Aorta (tissue), 5 donors: ENCODE measurements at regions not wholly inside any gene's neighbourhood (a gene's known extent, or its start where the extent isn't known, plus 50 kb on each side); places are given as distances from the start of the nearest gene placed in this dataset.
A peak's percentile ranks its signal among the peaks of the same experiment; 100 is the strongest.

ENCODE experiments used
- ATAC-seq: fragments of 200-7000 bp; cut with Tn5 transposase; one replicate; pipeline ENCODE4 v1.9.1; 2022; ENCODE audit warnings: moderate library complexity; ENCODE audit not compliant: low FRiP score
- DNase-seq, 2 donors: peaks; one replicate each; pipeline ENCODE4 v3.0.0-alpha.2; 2020
- H3K27ac ChIP-seq, 2 donors: one replicate each; pipeline ENCODE4 v1.5.1; 2013; ENCODE audit warnings: low read length in 2 of 2, mild to moderate bottlenecking in 2 of 2, moderate library complexity in 2 of 2, control low read depth in 1 of 2, inconsistent platforms in 1 of 2, low read depth in 1 of 2
- H3K27me3 ChIP-seq, 2 donors: one replicate each; pipeline ENCODE4 v1.6.1; 2013; ENCODE audit warnings: control low read depth in 1 of 2, low read length in 1 of 2, mild to moderate bottlenecking in 1 of 2, moderate library complexity in 1 of 2; ENCODE audit not compliant: insufficient read depth in 2 of 2, control insufficient read depth in 1 of 2
- H3K36me3 ChIP-seq, 2 donors: one replicate each; pipeline ENCODE4 v1.6.1; 2013; ENCODE audit warnings: control low read depth in 1 of 2, low read length in 1 of 2, mild to moderate bottlenecking in 1 of 2; ENCODE audit not compliant: insufficient read depth in 2 of 2, control insufficient read depth in 1 of 2
- H3K4me1 ChIP-seq, 2 donors: one replicate each; pipeline ENCODE4 v1.6.1; 2013; ENCODE audit warnings: low read length in 2 of 2, control low read depth in 1 of 2, mild to moderate bottlenecking in 1 of 2, moderate library complexity in 1 of 2; ENCODE audit not compliant: insufficient read depth in 2 of 2, control insufficient read depth in 1 of 2
- H3K4me3 ChIP-seq, 2 donors: one replicate each; pipeline ENCODE4 v1.5.1; 2013; ENCODE audit warnings: low read length in 2 of 2, control low read depth in 1 of 2, mild to moderate bottlenecking in 1 of 2
- H3K9me3 ChIP-seq: one replicate; pipeline ENCODE4 v1.6.1; 2013; ENCODE audit warnings: mild to moderate bottlenecking, low read length; ENCODE audit not compliant: control insufficient read depth
- WGBS, 2 donors: extraction: QIAGEN DNeasy Blood & Tissue Kit; methylation state at CpG; one replicate each; pipeline ENCODE4 v1.1.7; 2013; 5-methylcytosine and 5-hydroxymethylcytosine counted together
- intact Hi-C, 2 donors: fragments of 100-400 bp; cut with DNase I; formaldehyde crosslinking; loops; one replicate each; pipeline versions ENCODE4 v1.14.2 to v1.15.0; 2022
- donor health status: healthy with polysubstance abuse.
- donor health status: Bipolar disorder and iron deficiency.
- donor health status: DM: no; HTN: no; CAD: no.
- donor health status: DM: no; HTN: no; CAD: no.
- donor health status: DM: yes; HTN: yes; CAD: no.

GRCh38 chr1:58929671-58930325, 146.0 kb upstream of the JUN start:
- DNase-seq = peak in 1 of 2 donors; percentile 77
- WGBS, 2 donors = 94 to 96% methylated on average over 11 of the region's 11 CpGs
- no peak for ATAC-seq
- Histone ChIP-seq H3K27me3 (no peaks in the 10 kb centered on the region), H3K4me3 (no peak overlapping the region), H3K36me3 (no peaks in the 10 kb centered on the region), H3K9me3 (no peaks in the 10 kb centered on the region), H3K27ac (no peak overlapping the region), H3K4me1 (no peaks in the 10 kb centered on the region)
- intact Hi-C loops = no loop called here

- Histone ChIP-seq H3K4me3 (no peak overlapping the region), H3K27me3 (no peaks in the 10 kb centered on the region), H3K4me1 (no peaks in the 10 kb centered on the region), H3K27ac (no peak overlapping the region), H3K36me3 (no peaks in the 10 kb centered on the region), H3K9me3 (no peaks in the 10 kb centered on the region)
- intact Hi-C loops = no loop called here
- DNase-seq (no peak), ATAC-seq (no peak)
- WGBS, 2 donors = 71% methylated on average over 2 of the region's 2 CpGs
Observed at GRCh38 chr1:58931024-58931423, 147.2 kb upstream of the JUN start.

GRCh38 chr1:58931756-58932155, 147.9 kb upstream of the JUN start:
- WGBS, 2 donors = 89 to 91% methylated on average over 6 of the region's 6 CpGs
- DNase-seq = no peak

GRCh38 chr1:58932859-58933598, 149.2 kb upstream of the JUN start:
- peak in 1 of 2 donors; percentile 58 for DNase-seq
- Histone ChIP-seq H3K27me3 (no peaks in the 10 kb centered on the region), H3K27ac (peak overlapping the region in 1 of 2 donors; percentile 13), H3K4me1 (no peaks in the 10 kb centered on the region), H3K4me3 (no peak overlapping the region), H3K36me3 (no peaks in the 10 kb centered on the region), H3K9me3 (no peaks in the 10 kb centered on the region)
- ATAC-seq = no peak
- 45 to 57% methylated on average over 4 of the region's 4 CpGs for WGBS, 2 donors
- intact Hi-C loops = no loop called here

More at GRCh38 chr1:58931756-58932155, 147.9 kb upstream of the JUN start:
- intact Hi-C loops = no loop called here
- H3K9me3 ChIP-seq = no peaks in the 10 kb centered on the region
- H3K4me1 ChIP-seq = no peaks in the 10 kb centered on the region
- H3K27me3 ChIP-seq = no peaks in the 10 kb centered on the region
- no peak for ATAC-seq
- no peaks in the 10 kb centered on the region for H3K36me3 ChIP-seq
- H3K27ac ChIP-seq = no peak overlapping the region
- H3K4me3 ChIP-seq = no peak overlapping the region

- intact Hi-C loops = no loop called here
- 98 to 99% methylated on average over 2 of the region's 2 CpGs for WGBS, 2 donors
- ATAC-seq = no peak
- no peak overlapping the region for H3K4me3 ChIP-seq
- no peaks in the 10 kb centered on the region for H3K36me3 ChIP-seq
- no peak for DNase-seq
- H3K27me3 ChIP-seq = no peaks in the 10 kb centered on the region
- H3K9me3 ChIP-seq = no peaks in the 10 kb centered on the region
- H3K27ac ChIP-seq = no peak overlapping the region
- no peaks in the 10 kb centered on the region for H3K4me1 ChIP-seq
Observed at GRCh38 chr1:58933599-58933926, 149.7 kb upstream of the JUN start.

- 94 to 96% methylated on average over 3 of the region's 3 CpGs for WGBS, 2 donors
- intact Hi-C loops = no loop called here
Observed at GRCh38 chr1:58934706-58935105, 150.9 kb upstream of the JUN start.

GRCh38 chr1:58936973-58937372, 153.1 kb upstream of the JUN start:
- DNase-seq (no peak), ATAC-seq (no peak)
- no peaks in the 10 kb centered on the region for H3K36me3 ChIP-seq
- H3K27ac ChIP-seq = no peak overlapping the region
- H3K4me1 ChIP-seq = no peaks in the 10 kb centered on the region
- no peaks in the 10 kb centered on the region for H3K27me3 ChIP-seq
- 94 to 96% methylated on average over 2 of the region's 2 CpGs for WGBS, 2 donors
- intact Hi-C loops = no loop called here
- no peaks in the 10 kb centered on the region for H3K9me3 ChIP-seq
- H3K4me3 ChIP-seq = no peak overlapping the region

More at GRCh38 chr1:58934706-58935105, 150.9 kb upstream of the JUN start:
- DNase-seq (no peak), ATAC-seq (no peak)
- no peak overlapping the region for H3K4me3 ChIP-seq
- H3K27ac ChIP-seq = no peak overlapping the region
- no peaks in the 10 kb centered on the region for H3K36me3 ChIP-seq
- H3K27me3 ChIP-seq = no peaks in the 10 kb centered on the region
- H3K9me3 ChIP-seq = no peaks in the 10 kb centered on the region
- H3K4me1 ChIP-seq = no peaks in the 10 kb centered on the region

GRCh38 chr1:58939146-58939545, 155.3 kb upstream of the JUN start:
- no peak for DNase-seq
- no peak overlapping the region for H3K27ac ChIP-seq
- no peaks in the 10 kb centered on the region for H3K9me3 ChIP-seq
- no peak for ATAC-seq
- H3K27me3 ChIP-seq = no peaks in the 10 kb centered on the region
- intact Hi-C loops = no loop called here
- no peaks in the 10 kb centered on the region for H3K4me1 ChIP-seq
- no peaks in the 10 kb centered on the region for H3K36me3 ChIP-seq
- H3K4me3 ChIP-seq = no peak overlapping the region
- 75 to 92% methylated on average over 2 of the region's 2 CpGs for WGBS, 2 donors
